Eye (tissue), 1 donor: ENCODE measurements at regions not wholly inside any gene's neighbourhood (a gene's known extent, or its start where the extent isn't known, plus 50 kb on each side); places are given as distances from the start of the nearest gene placed in this dataset.
"Not testable (repeated sequence)": the region's sequence is repeated elsewhere in the genome, so short reads cannot be mapped to it uniquely, and the experiment has no call there.

Experiments used
- DNase-seq: peaks from one replicate; pipeline ENCODE4 v3.0.0-alpha.2; 2015

- peak; percentile 92 for DNase-seq
These were observed 175.1 kb downstream of the SEPTIN7 start for GRCh38 chr7:35975851-35976454.

DNA sequence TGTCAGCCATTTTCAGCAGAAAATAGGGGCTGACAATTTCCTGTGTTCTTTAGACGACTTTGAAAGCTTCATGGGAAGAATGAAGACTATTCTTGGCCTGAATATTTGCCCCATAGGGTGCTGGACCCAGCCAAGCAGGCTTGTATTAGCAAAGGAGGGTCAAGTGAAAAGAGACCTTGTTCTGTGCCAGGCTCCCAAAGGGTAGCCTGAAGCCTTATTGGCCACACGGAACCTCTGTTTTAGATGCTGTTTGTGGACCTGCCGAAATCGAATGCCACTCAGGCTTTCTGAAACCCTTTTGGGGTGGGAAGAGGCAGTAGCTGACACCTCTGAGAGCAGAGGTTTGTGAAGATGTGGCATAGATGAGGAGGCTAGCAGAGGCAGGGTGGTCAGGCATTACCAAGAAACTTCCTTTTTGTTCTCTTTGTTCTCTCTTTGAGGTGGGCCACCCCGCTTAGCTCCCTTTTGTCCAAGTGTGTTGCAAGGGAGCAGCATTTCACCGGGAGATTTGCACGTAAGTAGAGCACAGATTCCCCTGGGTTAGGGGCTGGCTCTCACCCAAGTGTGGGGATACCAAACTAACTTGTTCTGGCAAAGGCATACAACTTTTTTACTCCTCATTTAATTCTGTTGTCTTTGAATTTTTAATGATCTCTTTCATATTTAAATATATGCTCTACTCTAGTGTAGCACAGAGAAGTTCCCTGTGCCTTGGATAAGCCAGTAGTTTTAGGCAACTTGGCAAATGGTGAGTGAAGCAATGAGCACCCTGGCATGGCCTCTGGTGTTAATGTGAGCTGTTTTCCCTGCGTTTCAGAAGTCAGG lies 174.0 kb upstream of the EEPD1 start:
- DNase-seq: not testable (repeated sequence)

- DNase-seq: no peak
These were observed 170.5 kb upstream of the EEPD1 start for GRCh38 chr7:35982600-35982999.

- DNase-seq: no peak
These were observed 169.4 kb upstream of the EEPD1 start for GRCh38 chr7:35983626-35984025.

DNA sequence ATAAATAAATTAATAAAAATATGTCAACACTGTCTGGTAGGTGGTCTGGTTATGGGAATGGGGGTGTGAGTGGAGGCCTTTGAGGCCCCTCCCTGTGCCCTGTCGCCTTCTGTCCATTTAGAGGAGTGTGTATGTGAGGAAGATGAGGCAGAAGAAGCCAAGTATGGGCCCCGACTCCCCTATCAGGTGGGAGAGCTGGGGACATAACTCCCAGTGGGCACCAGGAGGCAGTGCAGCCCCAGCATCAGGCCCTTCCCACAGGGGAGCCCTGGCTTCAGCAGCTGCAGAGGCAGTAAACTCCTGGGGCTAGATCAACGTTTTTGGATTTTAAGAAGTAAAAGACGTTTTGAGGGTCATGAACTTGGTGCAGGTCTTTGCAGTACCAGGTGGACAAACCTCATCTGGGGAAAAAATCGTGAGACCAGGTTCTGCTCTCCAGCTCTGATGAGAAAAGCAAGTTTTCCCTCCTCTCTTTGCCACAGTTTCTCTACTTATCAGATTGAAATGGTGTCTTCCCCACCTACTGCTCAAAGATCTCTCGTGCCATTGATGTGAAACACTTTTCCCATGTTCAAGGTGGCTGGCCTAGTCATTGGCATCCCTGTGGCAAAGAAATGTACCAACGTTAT lies 167.8 kb upstream of the EEPD1 start:
- DNase-seq: peak; percentile 89

DNA sequence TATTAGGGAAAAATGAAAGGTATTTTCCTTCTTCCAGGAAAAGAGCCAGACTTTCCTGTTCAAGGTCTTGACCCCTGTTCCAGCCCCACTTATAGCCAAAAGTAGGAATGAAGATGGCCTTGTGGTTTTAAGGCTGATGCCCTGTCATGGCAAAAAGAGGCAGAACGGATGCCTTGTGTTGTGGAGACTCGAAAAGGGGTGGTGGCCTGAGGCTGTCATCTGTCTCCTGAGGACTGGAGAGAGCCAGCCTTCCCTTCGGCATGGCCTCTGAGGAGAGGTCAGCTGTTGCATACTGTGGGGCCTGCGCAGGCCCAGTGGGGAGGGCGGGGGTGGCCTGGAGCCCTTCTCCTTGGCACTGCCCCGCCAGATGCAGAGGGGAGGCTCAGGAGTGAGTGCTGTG lies 166.0 kb upstream of the EEPD1 start:
- DNase-seq: no peak

DNA sequence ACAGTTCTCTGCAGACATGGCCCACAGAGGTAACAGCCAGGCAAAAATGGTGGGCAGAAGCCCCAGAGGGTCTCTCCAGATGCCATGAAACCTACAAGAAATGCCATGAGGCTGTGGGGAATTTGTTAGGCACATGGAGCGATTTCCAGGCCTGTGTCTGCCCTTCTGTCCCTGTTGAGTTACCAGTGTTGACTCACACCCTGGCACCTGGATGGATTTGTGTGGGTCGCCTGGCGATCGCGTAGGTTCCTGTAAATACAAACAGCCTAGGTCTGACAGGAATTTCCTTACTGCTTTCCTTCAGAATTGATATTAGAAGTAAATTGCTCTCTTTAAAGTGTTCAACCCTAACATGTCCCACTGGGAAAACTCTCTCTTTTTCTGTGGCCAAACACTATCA lies 164.9 kb upstream of the EEPD1 start:
- no peak for DNase-seq

- DNase-seq: peak; percentile 51
These were observed 164.2 kb upstream of the EEPD1 start for GRCh38 chr7:35988818-35989217.

- no peak for DNase-seq
These were observed 161.4 kb upstream of the EEPD1 start for GRCh38 chr7:35991511-35992232.

- no peak for DNase-seq
These were observed 160.6 kb upstream of the EEPD1 start for GRCh38 chr7:35992436-35992835.

DNA sequence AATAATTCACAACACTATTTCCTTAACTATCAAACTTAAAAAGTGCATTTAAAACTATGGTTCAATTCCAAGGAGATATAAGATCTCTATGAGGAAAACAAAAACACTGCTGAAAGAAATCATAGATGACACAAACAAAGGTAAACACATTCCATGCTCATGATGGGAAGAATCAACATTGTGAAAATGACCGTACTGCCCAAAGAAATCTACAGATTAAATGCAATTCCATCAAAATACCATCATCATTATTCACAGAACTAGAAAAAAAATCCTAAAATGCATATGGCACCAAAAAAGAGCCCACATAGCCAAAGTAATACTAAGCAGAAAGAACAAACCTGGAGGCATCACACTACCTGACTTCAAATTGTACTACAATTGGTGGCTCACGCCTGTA lies 159.9 kb upstream of the EEPD1 start:
- no peak for DNase-seq

GRCh38 chr7:35993676-35994606 lies 159.1 kb upstream of the EEPD1 start:
- DNase-seq: no peak

GRCh38 chr7:35995334-35995733 lies 157.7 kb upstream of the EEPD1 start:
- no peak for DNase-seq

GRCh38 chr7:35998481-35998880 lies 154.6 kb upstream of the EEPD1 start:
- DNase-seq: no peak

- no peak for DNase-seq
These were observed 151.5 kb upstream of the EEPD1 start for GRCh38 chr7:36001546-36001945.

- DNase-seq: no peak
These were observed 150.2 kb upstream of the EEPD1 start for GRCh38 chr7:36002900-36003299.

GRCh38 chr7:36003343-36003742 lies 149.7 kb upstream of the EEPD1 start:
- no peak for DNase-seq

DNA sequence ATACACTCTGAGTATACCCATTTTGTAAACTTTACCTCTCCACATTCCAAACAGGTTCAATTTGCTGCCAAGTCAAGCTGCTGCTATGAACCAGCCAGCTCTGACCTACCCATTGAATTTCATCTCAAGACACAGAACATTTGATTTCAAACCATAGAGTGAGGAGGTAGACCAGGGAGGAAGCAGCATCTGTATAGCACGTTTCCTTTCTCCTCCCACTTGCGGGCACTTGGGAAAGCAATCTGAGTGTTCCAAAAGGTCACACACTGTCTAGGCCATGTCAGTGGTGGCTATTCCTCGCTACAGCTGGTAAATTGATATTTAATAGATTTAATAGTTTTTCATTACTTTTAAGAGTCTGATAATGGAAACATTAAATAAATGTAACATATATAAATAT lies 147.8 kb upstream of the EEPD1 start:
- no peak for DNase-seq

GRCh38 chr7:36005876-36006275 lies 147.2 kb upstream of the EEPD1 start:
- no peak for DNase-seq

- no peak for DNase-seq
These were observed 146.3 kb upstream of the EEPD1 start for GRCh38 chr7:36006636-36007229.

DNA sequence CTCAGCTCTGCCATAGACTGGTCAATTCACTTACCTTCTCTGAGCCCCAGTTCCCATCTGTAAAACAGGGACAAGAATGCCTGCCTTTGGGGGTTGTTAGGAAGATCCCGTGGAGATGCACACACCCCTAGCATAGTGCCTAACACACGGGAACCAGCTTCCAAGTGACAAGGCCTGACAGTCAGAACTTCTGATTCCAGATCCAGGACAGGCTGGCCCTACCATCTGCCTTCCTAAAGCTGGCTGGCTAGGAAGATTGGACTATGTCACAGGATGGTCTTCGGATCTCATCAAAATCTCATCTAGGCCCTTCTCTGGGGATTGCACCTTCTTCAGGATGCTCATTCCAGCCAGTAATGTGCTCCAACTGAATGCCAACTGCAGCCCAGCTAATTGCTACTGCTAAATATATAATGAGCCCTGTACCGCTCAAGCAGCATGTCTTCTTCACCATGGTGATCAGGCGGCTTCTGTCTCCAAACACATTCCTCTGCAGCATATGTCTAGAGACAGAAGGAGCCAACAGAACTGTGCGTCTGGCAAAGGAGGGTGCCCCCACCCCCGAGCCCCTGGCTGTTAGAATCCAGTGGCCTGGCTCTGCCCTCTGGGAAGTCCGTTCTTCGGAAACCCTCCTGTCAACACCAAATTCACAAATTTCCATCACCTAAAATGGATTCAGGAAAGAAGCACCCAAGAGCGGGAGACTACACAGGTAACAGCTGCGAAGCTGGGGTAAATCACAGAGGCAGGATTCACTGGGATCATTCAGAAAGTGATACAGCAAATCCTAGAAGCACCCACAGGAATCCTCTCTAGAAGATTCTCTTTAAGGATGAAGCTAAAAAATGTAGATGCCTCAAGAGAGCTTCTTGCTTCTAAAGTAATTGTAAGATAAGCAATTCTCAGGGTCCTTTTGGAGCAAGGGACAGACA lies 142.1 kb upstream of the EEPD1 start:
- DNase-seq: peak; percentile 72
